SIG-M5 treated with dmso at 0.1 percent for 504 hours (cell line): ENCODE measurements at regions not wholly inside any gene's neighbourhood (a gene's known extent, or its start where the extent isn't known, plus 50 kb on each side); places are given as distances from the start of the nearest gene placed in this dataset.

Experiments
- DNase-seq: peaks from one replicate; lab custom pipeline; 2025; ENCODE audit not compliant: unreplicated experiment; lab: John Stamatoyannopoulos, UW

- peak; percentile 52 for DNase-seq
These were observed 195.2 kb upstream of the DPPA4 start for GRCh38 chr3:109532257-109533216.

GRCh38 chr3:109545746-109546145 lies 208.4 kb upstream of the DPPA4 start:
- DNase-seq, result no peak

DNA sequence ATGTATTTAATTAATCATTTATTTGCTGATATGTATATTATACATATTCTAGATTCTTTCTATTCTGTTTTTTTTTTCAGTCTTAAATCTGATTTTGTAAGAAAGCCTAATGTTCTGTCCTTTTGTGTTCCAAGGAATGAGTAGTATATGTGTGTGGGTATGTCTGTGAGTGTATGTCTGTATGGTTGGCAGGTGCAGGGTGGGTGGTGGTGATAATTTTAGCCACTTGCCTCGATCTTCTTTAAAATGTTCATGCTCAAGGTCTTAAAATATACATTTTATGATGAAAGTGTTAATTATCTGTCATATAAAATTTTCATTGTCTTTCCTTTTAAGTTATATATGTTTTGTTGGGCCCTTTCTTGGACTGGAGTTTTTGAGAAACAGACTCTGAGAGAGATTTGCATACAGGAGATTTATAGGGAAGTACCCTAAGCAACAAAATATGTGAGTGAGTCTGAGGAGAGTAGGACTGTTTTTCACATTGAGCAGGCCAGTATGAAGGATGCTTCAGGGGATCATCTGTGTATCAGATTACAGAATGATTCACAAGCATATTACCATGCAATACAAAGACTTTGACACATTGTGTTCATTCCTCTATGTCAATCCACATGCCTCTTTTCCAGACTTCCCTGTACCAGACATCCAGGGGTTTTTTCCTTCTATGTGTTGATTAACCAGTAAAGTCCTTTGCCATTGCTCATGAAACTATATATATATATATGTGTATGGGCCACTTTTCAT lies 211.0 kb upstream of the DPPA4 start:
- no peak for DNase-seq

- no peak for DNase-seq
These were observed 216.4 kb upstream of the DPPA4 start for GRCh38 chr3:109553591-109554371.

- no peak for DNase-seq
These were observed 222.0 kb upstream of the DPPA4 start for GRCh38 chr3:109559389-109559788.

- no peak for DNase-seq
These were observed 225.8 kb upstream of the DPPA4 start for GRCh38 chr3:109563149-109563548.

DNA sequence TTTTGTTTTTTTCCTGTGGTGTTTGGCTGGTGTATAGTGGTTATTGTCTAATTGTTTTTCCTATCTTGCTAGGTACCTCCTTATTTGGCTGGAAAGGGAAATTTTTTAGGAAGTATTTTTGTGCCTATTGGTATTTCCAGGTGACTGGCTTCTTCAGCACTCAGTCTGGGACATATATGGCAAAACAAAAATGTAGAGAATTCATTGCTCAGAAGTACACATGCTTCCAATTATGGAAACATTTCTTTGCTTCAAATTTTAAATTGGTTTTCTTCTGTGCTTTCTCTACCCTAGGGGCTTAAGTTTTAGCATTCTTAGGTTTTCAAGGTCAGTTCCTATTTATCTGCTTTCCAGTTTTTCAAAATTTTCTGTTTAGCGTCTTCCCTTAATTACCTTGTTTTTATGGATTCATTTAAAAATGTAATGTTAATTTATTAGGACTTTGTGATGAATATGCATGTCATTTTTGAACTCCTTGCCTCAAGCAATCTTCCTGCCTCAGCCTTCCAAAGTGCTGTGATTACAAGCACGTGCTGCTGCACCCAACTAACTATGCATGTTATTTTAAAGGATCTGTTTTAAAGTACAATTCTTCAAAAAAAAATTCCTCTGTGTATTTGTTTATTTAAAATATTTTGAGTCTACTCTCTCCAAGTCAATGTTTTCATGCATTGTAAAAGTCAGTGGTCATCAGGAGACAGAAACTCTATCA lies 231.9 kb upstream of the DPPA4 start:
- DNase-seq, result no peak

- DNase-seq, result no peak
These were observed 233.1 kb upstream of the DPPA4 start for GRCh38 chr3:109570408-109570807.

DNA sequence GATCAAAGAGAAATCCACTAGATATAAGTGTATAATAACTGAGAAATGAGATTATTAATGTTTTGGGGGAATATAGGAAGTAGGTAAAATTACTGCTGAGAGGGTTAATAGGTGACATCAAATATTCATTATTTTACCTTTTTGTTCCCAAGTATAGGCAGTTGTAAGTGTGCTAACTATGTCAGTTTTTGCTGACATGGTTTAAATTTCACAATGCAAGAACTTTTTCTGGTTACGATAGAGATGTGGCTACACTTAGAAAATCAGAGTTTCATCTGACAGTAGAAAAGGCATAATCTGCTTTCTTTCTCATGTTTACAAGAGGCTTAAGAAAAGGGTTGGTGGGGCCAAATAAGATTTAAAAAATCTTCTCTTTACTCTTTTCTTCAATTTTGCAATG lies 235.0 kb upstream of the DPPA4 start:
- DNase-seq, result no peak

GRCh38 chr3:109596991-109597390 lies 259.6 kb upstream of the DPPA4 start:
- DNase-seq, result no peak

GRCh38 chr3:109597444-109597843 lies 260.1 kb upstream of the DPPA4 start:
- DNase-seq, result no peak

GRCh38 chr3:109607897-109608296 lies 270.6 kb upstream of the DPPA4 start:
- DNase-seq, result no peak

GRCh38 chr3:109608574-109608973 lies 271.2 kb upstream of the DPPA4 start:
- DNase-seq, result no peak

DNA sequence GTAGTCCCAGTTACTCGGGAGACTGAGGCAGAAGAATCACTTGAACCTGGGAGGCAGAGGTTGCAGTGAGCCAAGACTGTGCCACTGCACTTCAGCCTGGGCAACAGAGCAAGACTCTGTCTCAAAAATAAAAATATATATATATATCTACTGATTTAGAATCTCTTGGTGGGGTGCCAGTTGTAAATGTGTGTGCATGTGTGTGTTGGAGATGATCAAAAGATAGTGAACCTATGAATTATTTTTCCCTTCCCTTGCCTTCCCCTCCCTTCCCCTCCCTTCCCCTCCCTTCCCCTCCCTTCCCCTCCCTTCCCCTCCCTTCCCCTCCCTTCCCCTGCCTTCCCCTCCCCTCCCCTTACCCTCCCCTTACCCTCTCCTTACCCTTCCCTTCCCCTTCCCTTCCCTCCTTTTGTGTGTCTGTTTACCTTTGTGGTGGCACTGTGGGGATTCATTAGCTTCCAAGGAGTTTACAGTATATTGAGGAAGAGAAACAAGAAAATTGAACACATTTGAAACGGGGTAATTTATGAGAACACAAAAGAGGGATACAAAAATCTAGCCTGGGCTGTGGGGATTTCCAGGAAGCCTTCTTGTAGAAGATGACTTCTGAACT lies 281.5 kb upstream of the DPPA4 start:
- no peak for DNase-seq

- no peak for DNase-seq
These were observed 294.6 kb upstream of the DPPA4 start for GRCh38 chr3:109631897-109632296.

- no peak for DNase-seq
These were observed 302.9 kb upstream of the DPPA4 start for GRCh38 chr3:109640146-109640652.

GRCh38 chr3:109642025-109642424 lies 304.7 kb upstream of the DPPA4 start:
- no peak for DNase-seq

GRCh38 chr3:109643590-109643989 lies 306.2 kb upstream of the DPPA4 start:
- no peak for DNase-seq

GRCh38 chr3:109644332-109644731 lies 307.0 kb upstream of the DPPA4 start:
- no peak for DNase-seq

- no peak for DNase-seq
These were observed 307.4 kb upstream of the DPPA4 start for GRCh38 chr3:109644746-109645145.
